GM23338 (cell line): ENCODE measurements at regions not wholly inside any gene's neighbourhood (a gene's known extent, or its start where the extent isn't known, plus 50 kb on each side); places are given as distances from the start of the nearest gene placed in this dataset.

Experiments used
- ATAC-seq: fragments of 200-7000 bp; cut with Tn5 transposase; 3 replicates; pipeline ENCODE4 v1.9.1; 2020
- DNase-seq: peaks from one replicate; pipeline ENCODE4 v3.0.0-alpha.2; 2015; ENCODE audit warnings: low spot score
- H2AFZ ChIP-seq: fragments of 200-600 bp; sonication (generic); 2 replicates; pipeline ENCODE4 v1.8.0; 2016; ENCODE audit warnings: antibody characterized with exemption, mild to moderate bottlenecking, moderate library complexity
- H3F3A ChIP-seq: fragments of 200-600 bp; sonication (generic); replicated peaks from 2 replicates; pipeline ENCODE4 v1.8.0; 2017; ENCODE audit warnings: antibody characterized with exemption, mixed run types, low read depth
- H3K27ac ChIP-seq: fragments of 200-600 bp; sonication (generic); 2 replicates; pipeline ENCODE4 v1.6.1; 2016; ENCODE audit warnings: low read depth
- H3K27me3 ChIP-seq: fragments of 200-600 bp; sonication (generic); 2 replicates; pipeline ENCODE4 v1.8.0; 2016; ENCODE audit warnings: mild to moderate bottlenecking, mixed run types, moderate library complexity; ENCODE audit not compliant: insufficient read depth
- H3K36me3 ChIP-seq: fragments of 200-600 bp; sonication (generic); 2 replicates; pipeline ENCODE4 v1.8.0; 2016; ENCODE audit warnings: mild to moderate bottlenecking; ENCODE audit not compliant: insufficient read depth
- H3K4me1 ChIP-seq: fragments of 200-600 bp; sonication (generic); 2 replicates; pipeline ENCODE4 v1.8.0; 2016; ENCODE audit warnings: mild to moderate bottlenecking, moderate library complexity; ENCODE audit not compliant: insufficient read depth
- H3K4me2 ChIP-seq: fragments of 200-600 bp; sonication (generic); 2 replicates; pipeline ENCODE4 v1.7.1; 2017; ENCODE audit warnings: mixed run types
- H3K4me3 ChIP-seq: fragments of 200-600 bp; sonication (generic); 2 replicates; pipeline ENCODE4 v1.6.1; 2016; ENCODE audit warnings: mixed run types
- H3K79me2 ChIP-seq: fragments of 200-600 bp; sonication (generic); replicated peaks from 2 replicates; pipeline ENCODE4 v1.8.0; 2017; ENCODE audit warnings: mild to moderate bottlenecking; ENCODE audit not compliant: insufficient read depth
- H3K9me2 ChIP-seq: fragments of 200-600 bp; sonication (generic); 2 replicates; pipeline ENCODE4 v1.8.0; 2017; ENCODE audit not compliant: insufficient read depth
- H4K20me1 ChIP-seq: fragments of 200-600 bp; sonication (generic); replicated peaks from 2 replicates; pipeline ENCODE4 v1.8.0; 2017; ENCODE audit warnings: mild to moderate bottlenecking; ENCODE audit not compliant: insufficient read depth
- H3K27ac Mint-ChIP-seq: 2 replicates; pipeline ENCODE4 v1.8.0; 2020; ENCODE audit warnings: inconsistent platforms, mild to moderate bottlenecking, moderate library complexity, mixed read lengths
- H3K27me3 Mint-ChIP-seq: 3 replicates; pipeline ENCODE4 v1.8.0; 2022; ENCODE audit warnings: low read depth, mild to moderate bottlenecking, moderate library complexity, mixed read lengths, inconsistent platforms; ENCODE audit not compliant: insufficient read depth, poor library complexity
- H3K36me3 Mint-ChIP-seq: 3 replicates; pipeline ENCODE4 v1.8.0; 2021; ENCODE audit warnings: low read depth, mild to moderate bottlenecking, inconsistent platforms, moderate library complexity, mixed read lengths
- H3K4me1 Mint-ChIP-seq: 3 replicates; pipeline ENCODE4 v1.8.0; 2020; ENCODE audit warnings: mild to moderate bottlenecking, inconsistent platforms, mixed read lengths
- H3K4me3 Mint-ChIP-seq: 3 replicates; pipeline ENCODE4 v1.8.0; 2021; ENCODE audit warnings: moderate library complexity, mild to moderate bottlenecking, inconsistent platforms, mixed read lengths
- H3K9me3 Mint-ChIP-seq: 3 replicates; pipeline ENCODE4 v1.8.0; 2020; ENCODE audit warnings: moderate library complexity, mild to moderate bottlenecking, inconsistent platforms, mixed read lengths
- CREB1 ChIP-seq: fragments of 250-450 bp; sonication (Bioruptor Pico); IDR thresholded peaks from 2 replicates; pipeline ENCODE4 v1.5.0; 2020; ENCODE audit warnings: low read depth, mild to moderate bottlenecking, moderate library complexity
- EZH2 ChIP-seq: fragments of 200-600 bp; sonication (generic); IDR thresholded peaks from one replicate; pipeline ENCODE4 v1.8.0; 2017; ENCODE audit warnings: antibody characterized with exemption, mild to moderate bottlenecking, low read depth; ENCODE audit not compliant: unreplicated experiment
- EZH2phosphoT487 ChIP-seq: fragments of 200-600 bp; sonication (generic); IDR thresholded peaks from one replicate; pipeline ENCODE4 v1.8.1; 2018; ENCODE audit warnings: antibody characterized with exemption; ENCODE audit not compliant: unreplicated experiment
- JUNB ChIP-seq: IDR thresholded peaks from one replicate; pipeline ENCODE4 v1.6.1; 2016; ENCODE audit warnings: antibody characterized with exemption; ENCODE audit not compliant: unreplicated experiment
- NANOG ChIP-seq: IDR thresholded peaks from 2 replicates; pipeline ENCODE4 v1.6.1; 2016; ENCODE audit warnings: antibody characterized with exemption, borderline replicate concordance
- POLR2AphosphoS5 ChIP-seq: IDR thresholded peaks from 2 replicates; pipeline ENCODE4 v1.6.1; 2016; ENCODE audit warnings: antibody characterized with exemption, low read depth
- STAT1 ChIP-seq: IDR thresholded peaks from one replicate; pipeline ENCODE4 v1.6.1; 2016; ENCODE audit warnings: antibody characterized with exemption; ENCODE audit not compliant: unreplicated experiment
- ZNF114 ChIP-seq: fragments of 250-450 bp; sonication (Bioruptor Pico); IDR thresholded peaks from 2 replicates; pipeline ENCODE4 v1.5.0; 2020; ENCODE audit warnings: mild to moderate bottlenecking, moderate library complexity
- TF ChIP-seq, protein P1 (sequence below): fragments of 250-450 bp; sonication (Bioruptor Pico); IDR thresholded peaks from 2 replicates; pipeline ENCODE4 v1.5.0; 2020; ENCODE audit warnings: mild to moderate bottlenecking, moderate library complexity
- TF ChIP-seq, protein P2 (sequence below): IDR thresholded peaks from 2 replicates; pipeline ENCODE4 v1.6.1; 2016; ENCODE audit warnings: antibody characterized with exemption
- TF ChIP-seq, protein P3 (sequence below), 2 experiments: fragments of 200-600 bp in 1 of 2; sonication (generic) in 1 of 2; conservative IDR thresholded peaks; 2 replicates each; pipeline versions ENCODE4 v1.5.1 to v1.6.1; 2016 to 2017; ENCODE audit warnings: antibody characterized with exemption in 2 of 2, low read depth in 2 of 2, mild to moderate bottlenecking in 2 of 2, moderate library complexity in 1 of 2

DNA sequence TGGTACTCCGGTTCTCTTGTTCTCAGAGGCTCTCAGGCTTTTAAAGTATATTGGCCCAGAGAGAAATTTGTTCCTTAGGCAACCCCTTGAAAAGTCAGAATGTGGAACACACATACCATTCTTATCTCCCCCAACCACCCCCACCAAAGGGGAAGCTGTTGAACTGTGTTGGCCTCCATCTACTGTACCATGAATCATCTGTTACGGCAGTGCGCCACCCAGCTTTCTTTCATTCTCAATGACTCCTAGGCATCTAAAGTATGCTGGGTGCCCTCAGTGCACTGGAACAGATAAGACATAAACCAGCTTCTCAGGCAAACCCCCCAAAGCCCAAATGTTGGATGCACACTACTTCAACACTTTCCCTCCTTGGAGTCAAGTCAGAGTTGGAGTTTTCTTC lies 696.2 kb upstream of the TENM4 start:
- Mint-ChIP-seq H3K36me3 (no peaks in the 10 kb centered on the region), H3K9me3 (no peaks in the 10 kb centered on the region; the same call in 2 of the 3 replicates), H3K4me1 (no peaks in the 10 kb centered on the region), H3K27ac (no peak overlapping the region), H3K27me3 (no peaks in the 10 kb centered on the region), H3K4me3 (no peak overlapping the region)
- no peak for DNase-seq
- H3K4me2 ChIP-seq: no peak overlapping the region
- H3K79me2 ChIP-seq: no peaks in the 10 kb centered on the region
- H3K27ac ChIP-seq: no peak overlapping the region
- H4K20me1 ChIP-seq: no peaks in the 10 kb centered on the region
- 0 out of 2 replicates have a peak, but pooled peaks cover 2% of the 10 kb centered on the region for H3K9me2 ChIP-seq
- H3K4me3 ChIP-seq: no peak overlapping the region
- no peak overlapping the region for H2AFZ ChIP-seq
- H3K4me1 ChIP-seq: no peaks in the 10 kb centered on the region
- no peaks in the 10 kb centered on the region for H3K36me3 ChIP-seq
- H3K27me3 ChIP-seq: no peaks in the 10 kb centered on the region
- ATAC-seq: no peak
- H3F3A ChIP-seq: no peaks in the 10 kb centered on the region
- TF ChIP-seq JUNB (no peak), CREB1 (CRISPR knock-in tag) (no peak), EZH2phosphoT487 (no peak), NANOG (no peak)

DNA sequence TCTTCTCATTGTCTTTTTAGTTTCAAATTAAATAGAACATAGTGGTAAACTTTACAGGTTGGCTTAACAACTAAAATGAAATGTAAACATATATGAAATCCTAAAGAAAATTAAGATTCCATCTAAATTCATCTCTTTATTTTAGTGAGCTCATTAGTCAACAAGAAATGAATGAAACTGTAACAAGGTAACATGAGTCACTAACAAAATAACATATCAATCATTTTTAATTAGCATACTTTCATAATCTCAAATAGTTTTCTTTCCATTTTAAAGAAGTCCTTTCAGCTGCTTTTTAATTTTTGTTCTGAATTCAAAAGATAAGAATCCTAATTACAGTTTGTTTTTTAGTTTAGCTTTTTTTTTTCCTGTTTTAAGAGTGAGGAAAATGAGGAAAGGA lies 688.6 kb upstream of the TENM4 start:
- no peak overlapping the region for H3K27ac Mint-ChIP-seq
- DNase-seq (no peak), ATAC-seq (no peak)
- no peaks in the 10 kb centered on the region for H3K27me3 Mint-ChIP-seq
- Histone ChIP-seq H3K27me3 (no peaks in the 10 kb centered on the region), H3K4me2 (no peak overlapping the region), H3K79me2 (no peaks in the 10 kb centered on the region), H4K20me1 (no peaks in the 10 kb centered on the region), H3K9me2 (peaks cover 5% of the 10 kb centered on the region; the same call in 1 of the 2 replicates), H3K4me1 (no peaks in the 10 kb centered on the region), H2AFZ (no peak overlapping the region), H3K36me3 (no peaks in the 10 kb centered on the region), H3F3A (no peaks in the 10 kb centered on the region), H3K4me3 (no peak overlapping the region), H3K27ac (no peak overlapping the region)
- H3K36me3 Mint-ChIP-seq: peaks cover 3% of the 10 kb centered on the region; the same call in 1 of the 3 replicates
- peaks cover 1% of the 10 kb centered on the region; the same call in 2 of the 3 replicates for H3K9me3 Mint-ChIP-seq
- no peak overlapping the region for H3K4me3 Mint-ChIP-seq
- H3K4me1 Mint-ChIP-seq: no peaks in the 10 kb centered on the region
- TF ChIP-seq, protein P1, sequence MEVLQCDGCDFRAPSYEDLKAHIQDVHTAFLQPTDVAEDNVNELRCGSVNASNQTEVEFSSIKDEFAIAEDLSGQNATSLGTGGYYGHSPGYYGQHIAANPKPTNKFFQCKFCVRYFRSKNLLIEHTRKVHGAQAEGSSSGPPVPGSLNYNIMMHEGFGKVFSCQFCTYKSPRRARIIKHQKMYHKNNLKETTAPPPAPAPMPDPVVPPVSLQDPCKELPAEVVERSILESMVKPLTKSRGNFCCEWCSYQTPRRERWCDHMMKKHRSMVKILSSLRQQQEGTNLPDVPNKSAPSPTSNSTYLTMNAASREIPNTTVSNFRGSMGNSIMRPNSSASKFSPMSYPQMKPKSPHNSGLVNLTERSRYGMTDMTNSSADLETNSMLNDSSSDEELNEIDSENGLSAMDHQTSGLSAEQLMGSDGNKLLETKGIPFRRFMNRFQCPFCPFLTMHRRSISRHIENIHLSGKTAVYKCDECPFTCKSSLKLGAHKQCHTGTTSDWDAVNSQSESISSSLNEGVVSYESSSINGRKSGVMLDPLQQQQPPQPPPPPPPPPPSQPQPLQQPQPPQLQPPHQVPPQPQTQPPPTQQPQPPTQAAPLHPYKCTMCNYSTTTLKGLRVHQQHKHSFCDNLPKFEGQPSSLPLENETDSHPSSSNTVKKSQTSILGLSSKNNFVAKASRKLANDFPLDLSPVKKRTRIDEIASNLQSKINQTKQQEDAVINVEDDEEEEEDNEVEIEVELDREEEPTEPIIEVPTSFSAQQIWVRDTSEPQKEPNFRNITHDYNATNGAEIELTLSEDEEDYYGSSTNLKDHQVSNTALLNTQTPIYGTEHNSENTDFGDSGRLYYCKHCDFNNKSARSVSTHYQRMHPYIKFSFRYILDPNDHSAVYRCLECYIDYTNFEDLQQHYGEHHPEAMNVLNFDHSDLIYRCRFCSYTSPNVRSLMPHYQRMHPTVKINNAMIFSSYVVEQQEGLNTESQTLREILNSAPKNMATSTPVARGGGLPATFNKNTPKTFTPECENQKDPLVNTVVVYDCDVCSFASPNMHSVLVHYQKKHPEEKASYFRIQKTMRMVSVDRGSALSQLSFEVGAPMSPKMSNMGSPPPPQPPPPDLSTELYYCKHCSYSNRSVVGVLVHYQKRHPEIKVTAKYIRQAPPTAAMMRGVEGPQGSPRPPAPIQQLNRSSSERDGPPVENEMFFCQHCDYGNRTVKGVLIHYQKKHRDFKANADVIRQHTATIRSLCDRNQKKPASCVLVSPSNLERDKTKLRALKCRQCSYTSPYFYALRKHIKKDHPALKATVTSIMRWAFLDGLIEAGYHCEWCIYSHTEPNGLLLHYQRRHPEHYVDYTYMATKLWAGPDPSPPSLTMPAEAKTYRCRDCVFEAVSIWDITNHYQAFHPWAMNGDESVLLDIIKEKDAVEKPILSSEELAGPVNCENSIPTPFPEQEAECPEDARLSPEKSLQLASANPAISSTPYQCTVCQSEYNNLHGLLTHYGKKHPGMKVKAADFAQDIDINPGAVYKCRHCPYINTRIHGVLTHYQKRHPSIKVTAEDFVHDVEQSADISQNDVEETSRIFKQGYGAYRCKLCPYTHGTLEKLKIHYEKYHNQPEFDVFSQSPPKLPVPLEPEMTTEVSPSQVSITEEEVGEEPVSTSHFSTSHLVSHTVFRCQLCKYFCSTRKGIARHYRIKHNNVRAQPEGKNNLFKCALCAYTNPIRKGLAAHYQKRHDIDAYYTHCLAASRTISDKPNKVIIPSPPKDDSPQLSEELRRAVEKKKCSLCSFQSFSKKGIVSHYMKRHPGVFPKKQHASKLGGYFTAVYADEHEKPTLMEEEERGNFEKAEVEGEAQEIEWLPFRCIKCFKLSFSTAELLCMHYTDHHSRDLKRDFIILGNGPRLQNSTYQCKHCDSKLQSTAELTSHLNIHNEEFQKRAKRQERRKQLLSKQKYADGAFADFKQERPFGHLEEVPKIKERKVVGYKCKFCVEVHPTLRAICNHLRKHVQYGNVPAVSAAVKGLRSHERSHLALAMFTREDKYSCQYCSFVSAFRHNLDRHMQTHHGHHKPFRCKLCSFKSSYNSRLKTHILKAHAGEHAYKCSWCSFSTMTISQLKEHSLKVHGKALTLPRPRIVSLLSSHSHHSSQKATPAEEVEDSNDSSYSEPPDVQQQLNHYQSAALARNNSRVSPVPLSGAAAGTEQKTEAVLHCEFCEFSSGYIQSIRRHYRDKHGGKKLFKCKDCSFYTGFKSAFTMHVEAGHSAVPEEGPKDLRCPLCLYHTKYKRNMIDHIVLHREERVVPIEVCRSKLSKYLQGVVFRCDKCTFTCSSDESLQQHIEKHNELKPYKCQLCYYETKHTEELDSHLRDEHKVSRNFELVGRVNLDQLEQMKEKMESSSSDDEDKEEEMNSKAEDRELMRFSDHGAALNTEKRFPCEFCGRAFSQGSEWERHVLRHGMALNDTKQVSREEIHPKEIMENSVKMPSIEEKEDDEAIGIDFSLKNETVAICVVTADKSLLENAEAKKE (CRISPR knock-in tag): no peak
- no peak for TF ChIP-seq NANOG
- TF ChIP-seq CREB1 (CRISPR knock-in tag): no peak
- TF ChIP-seq JUNB: no peak
- no peak for TF ChIP-seq EZH2phosphoT487
- TF ChIP-seq, protein P2, sequence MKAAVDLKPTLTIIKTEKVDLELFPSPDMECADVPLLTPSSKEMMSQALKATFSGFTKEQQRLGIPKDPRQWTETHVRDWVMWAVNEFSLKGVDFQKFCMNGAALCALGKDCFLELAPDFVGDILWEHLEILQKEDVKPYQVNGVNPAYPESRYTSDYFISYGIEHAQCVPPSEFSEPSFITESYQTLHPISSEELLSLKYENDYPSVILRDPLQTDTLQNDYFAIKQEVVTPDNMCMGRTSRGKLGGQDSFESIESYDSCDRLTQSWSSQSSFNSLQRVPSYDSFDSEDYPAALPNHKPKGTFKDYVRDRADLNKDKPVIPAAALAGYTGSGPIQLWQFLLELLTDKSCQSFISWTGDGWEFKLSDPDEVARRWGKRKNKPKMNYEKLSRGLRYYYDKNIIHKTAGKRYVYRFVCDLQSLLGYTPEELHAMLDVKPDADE: no peak
- no peak for TF ChIP-seq POLR2AphosphoS5
- TF ChIP-seq, protein P3, sequence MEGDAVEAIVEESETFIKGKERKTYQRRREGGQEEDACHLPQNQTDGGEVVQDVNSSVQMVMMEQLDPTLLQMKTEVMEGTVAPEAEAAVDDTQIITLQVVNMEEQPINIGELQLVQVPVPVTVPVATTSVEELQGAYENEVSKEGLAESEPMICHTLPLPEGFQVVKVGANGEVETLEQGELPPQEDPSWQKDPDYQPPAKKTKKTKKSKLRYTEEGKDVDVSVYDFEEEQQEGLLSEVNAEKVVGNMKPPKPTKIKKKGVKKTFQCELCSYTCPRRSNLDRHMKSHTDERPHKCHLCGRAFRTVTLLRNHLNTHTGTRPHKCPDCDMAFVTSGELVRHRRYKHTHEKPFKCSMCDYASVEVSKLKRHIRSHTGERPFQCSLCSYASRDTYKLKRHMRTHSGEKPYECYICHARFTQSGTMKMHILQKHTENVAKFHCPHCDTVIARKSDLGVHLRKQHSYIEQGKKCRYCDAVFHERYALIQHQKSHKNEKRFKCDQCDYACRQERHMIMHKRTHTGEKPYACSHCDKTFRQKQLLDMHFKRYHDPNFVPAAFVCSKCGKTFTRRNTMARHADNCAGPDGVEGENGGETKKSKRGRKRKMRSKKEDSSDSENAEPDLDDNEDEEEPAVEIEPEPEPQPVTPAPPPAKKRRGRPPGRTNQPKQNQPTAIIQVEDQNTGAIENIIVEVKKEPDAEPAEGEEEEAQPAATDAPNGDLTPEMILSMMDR (conservative IDR thresholded peaks at IDR 0.05; ENCODE audit: low read depth in 2 of 2): no peak
- no peak for TF ChIP-seq EZH2
- TF ChIP-seq ZNF114: no peak
- TF ChIP-seq STAT1: no peak
